ENCODE measurements at regions not wholly inside any gene's neighbourhood (a gene's known extent, or its start where the extent isn't known, plus 50 kb on each side); places are given as distances from the start of the nearest gene placed in this dataset.

- Histone ChIP-seq H3K36me3 (no peaks in the 10 kb centered on the region), H3K4me1 (ENCODE audit: control insufficient read depth in 1 of 2, low read depth in 2 of 2) (no peaks in the 10 kb centered on the region), H3K9me3 (no peaks in the 10 kb centered on the region), H3K27ac (no peak overlapping the region), H3K4me3 (no peak overlapping the region), H3K27me3 (replicated peaks; ENCODE audit: insufficient read depth) (no peaks in the 10 kb centered on the region)
- no peak for TF ChIP-seq CTCF (IDR thresholded peaks at IDR 0.05)
- DNase-seq (ENCODE audit: low spot score) (no peak), ATAC-seq (ENCODE audit: insufficient number of reproducible peaks, low FRiP score, low read depth) (no peak)
Observed at GRCh38 chr2:183214680-183215079, 90.4 kb downstream of the NUP35 start.

- Histone ChIP-seq H3K36me3 (no peaks in the 10 kb centered on the region), H3K4me1 (ENCODE audit: control insufficient read depth in 1 of 2, low read depth in 2 of 2) (no peaks in the 10 kb centered on the region), H3K9me3 (no peaks in the 10 kb centered on the region), H3K27ac (no peak overlapping the region), H3K4me3 (no peak overlapping the region), H3K27me3 (replicated peaks; ENCODE audit: insufficient read depth) (no peaks in the 10 kb centered on the region)
- no peak for DNase-seq (ENCODE audit: low spot score)
- ATAC-seq (ENCODE audit: insufficient number of reproducible peaks, low FRiP score, low read depth) = no peak
- no peak for TF ChIP-seq CTCF (IDR thresholded peaks at IDR 0.05)
Observed at GRCh38 chr2:183215917-183216316, 91.7 kb downstream of the NUP35 start.

GRCh38 chr2:183219888-183220287, 95.6 kb downstream of the NUP35 start:
- no peaks in the 10 kb centered on the region for H3K36me3 ChIP-seq
- DNase-seq (ENCODE audit: low spot score) (no peak), ATAC-seq (ENCODE audit: insufficient number of reproducible peaks, low FRiP score, low read depth) (no peak)
- no peak for TF ChIP-seq CTCF (IDR thresholded peaks at IDR 0.05)
- H3K4me3 ChIP-seq = no peak overlapping the region
- no peaks in the 10 kb centered on the region for H3K27me3 ChIP-seq (replicated peaks; ENCODE audit: insufficient read depth)
- no peak overlapping the region for H3K27ac ChIP-seq
- no peaks in the 10 kb centered on the region for H3K9me3 ChIP-seq
- peaks cover 2% of the 10 kb centered on the region in 2 donors for H3K4me1 ChIP-seq (ENCODE audit: control insufficient read depth in 1 of 2, low read depth in 2 of 2)

- Histone ChIP-seq H3K4me1 (ENCODE audit: control insufficient read depth in 1 of 2, low read depth in 2 of 2) (peaks cover 5 to 7% of the 10 kb centered on the region in 2 donors), H3K9me3 (no peaks in the 10 kb centered on the region), H3K27ac (no peak overlapping the region), H3K4me3 (no peak overlapping the region), H3K36me3 (no peaks in the 10 kb centered on the region), H3K27me3 (replicated peaks; ENCODE audit: insufficient read depth) (no peaks in the 10 kb centered on the region)
- no peak for DNase-seq (ENCODE audit: low spot score)
- ATAC-seq (ENCODE audit: insufficient number of reproducible peaks, low FRiP score, low read depth) = no peak
- TF ChIP-seq CTCF (IDR thresholded peaks at IDR 0.05) = no peak
Observed at GRCh38 chr2:183222751-183223150, 98.5 kb downstream of the NUP35 start.

- Histone ChIP-seq H3K27ac (no peak overlapping the region), H3K27me3 (replicated peaks; ENCODE audit: insufficient read depth) (no peaks in the 10 kb centered on the region), H3K4me1 (ENCODE audit: control insufficient read depth in 1 of 2, low read depth in 2 of 2) (peaks cover 5 to 7% of the 10 kb centered on the region in 2 donors), H3K9me3 (no peaks in the 10 kb centered on the region), H3K36me3 (no peaks in the 10 kb centered on the region), H3K4me3 (no peak overlapping the region)
- DNase-seq (ENCODE audit: low spot score) = no peak
- no peak for ATAC-seq (ENCODE audit: insufficient number of reproducible peaks, low FRiP score, low read depth)
- TF ChIP-seq CTCF (IDR thresholded peaks at IDR 0.05) = no peak
Observed at GRCh38 chr2:183224948-183225347, 100.7 kb downstream of the NUP35 start.
